WI38 (cell line): ENCODE measurements at regions not wholly inside any gene's neighbourhood (a gene's known extent, or its start where the extent isn't known, plus 50 kb on each side); places are given as distances from the start of the nearest gene placed in this dataset.

ENCODE experiments used
- H3K4me3 ChIP-seq: 2 replicates; pipeline ENCODE4 v1.5.1; 2011; ENCODE audit warnings: low read depth, mild to moderate bottlenecking, control low read depth, low read length
- CTCF ChIP-seq: IDR thresholded peaks from 2 replicates; pipeline ENCODE4 v1.5.1; 2012; ENCODE audit warnings: low read depth, mild to moderate bottlenecking, control low read depth, low read length

DNA sequence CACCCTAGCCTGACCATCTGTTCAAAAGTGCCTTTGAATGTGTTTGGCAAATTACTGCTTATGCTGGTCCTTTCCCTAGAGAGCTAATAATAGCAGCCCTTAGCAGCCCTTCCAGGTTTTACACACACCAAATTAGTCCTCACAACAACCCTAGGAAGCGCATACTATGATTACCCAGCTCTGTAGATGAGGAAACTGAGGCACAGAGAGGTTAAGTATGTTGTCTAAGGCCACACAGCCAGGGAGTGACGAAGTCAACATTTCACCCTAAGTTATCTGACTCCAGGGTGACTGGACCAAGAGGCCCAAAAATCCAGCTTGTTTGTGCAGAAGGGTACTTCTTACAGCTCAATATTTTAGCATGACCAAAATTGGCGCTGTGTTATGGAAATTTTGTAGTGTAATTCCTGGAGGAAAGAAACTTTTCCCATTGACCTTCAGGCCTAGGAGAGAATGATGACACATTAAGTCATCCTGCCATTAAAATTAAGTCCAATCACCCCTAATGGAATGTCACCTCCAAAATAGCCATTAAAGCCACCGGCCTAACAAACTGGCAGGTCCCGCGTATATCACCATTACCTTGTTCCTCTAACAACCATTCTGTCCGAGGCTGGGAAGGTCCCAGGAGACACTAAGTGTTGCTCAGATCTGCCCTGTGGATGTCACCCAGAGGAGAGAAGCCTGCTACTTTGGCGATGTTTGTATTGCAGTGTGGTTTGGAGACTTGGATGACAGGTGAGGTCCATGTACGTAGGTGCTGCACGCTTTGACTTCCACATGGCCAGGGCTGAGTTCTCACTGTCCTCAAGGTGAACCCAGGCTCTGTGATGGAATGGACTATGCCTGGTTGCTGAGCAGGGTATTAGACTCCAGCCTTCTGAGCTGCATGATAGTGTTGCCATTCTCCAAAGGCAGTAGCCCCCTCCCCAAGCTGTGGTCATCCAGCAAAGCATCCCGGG, 258.3 kb downstream of the TOMM20 start:
- no peak for TF ChIP-seq CTCF
- no peak overlapping the region for H3K4me3 ChIP-seq

DNA sequence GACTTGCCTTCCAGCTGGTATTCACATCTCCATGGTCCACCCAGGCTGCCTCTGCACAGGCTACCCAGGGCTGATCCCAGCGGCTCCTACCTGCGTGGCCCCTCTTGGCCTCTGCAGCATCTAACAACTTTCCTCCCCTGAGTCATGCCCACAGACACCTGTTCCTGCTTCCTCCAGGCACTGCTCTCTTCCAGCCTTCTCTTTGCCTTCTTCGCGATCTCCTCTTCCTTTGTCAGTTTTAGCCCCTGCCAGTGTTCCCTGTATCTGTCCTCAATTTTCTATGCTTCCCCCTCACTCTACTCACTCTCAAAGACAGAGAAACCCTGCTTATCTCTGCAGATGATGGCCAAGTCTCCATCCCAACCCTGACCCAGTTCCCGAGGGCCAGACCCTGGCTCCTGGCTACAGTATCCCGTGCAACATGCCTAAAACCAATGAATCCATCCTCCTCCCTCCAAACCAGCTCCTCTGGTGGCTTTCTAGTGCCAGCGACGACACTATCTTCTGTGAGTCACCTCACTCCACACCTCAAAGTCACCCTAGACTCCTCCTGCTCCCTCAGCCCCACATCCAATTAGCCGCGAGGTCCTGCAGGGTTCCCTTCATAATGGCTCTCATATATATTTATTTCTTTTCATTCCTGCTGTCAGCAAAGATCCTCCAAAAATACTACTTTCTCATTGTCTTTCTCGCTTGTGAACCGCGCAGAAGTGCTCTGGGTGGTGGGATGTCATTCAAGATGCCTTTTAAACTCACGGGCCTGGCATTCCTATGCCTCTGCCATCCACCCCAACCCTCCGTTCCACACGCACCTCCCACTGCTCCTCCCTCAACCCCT, 259.2 kb downstream of the TOMM20 start:
- no peak for TF ChIP-seq CTCF
- H3K4me3 ChIP-seq = no peak overlapping the region

DNA sequence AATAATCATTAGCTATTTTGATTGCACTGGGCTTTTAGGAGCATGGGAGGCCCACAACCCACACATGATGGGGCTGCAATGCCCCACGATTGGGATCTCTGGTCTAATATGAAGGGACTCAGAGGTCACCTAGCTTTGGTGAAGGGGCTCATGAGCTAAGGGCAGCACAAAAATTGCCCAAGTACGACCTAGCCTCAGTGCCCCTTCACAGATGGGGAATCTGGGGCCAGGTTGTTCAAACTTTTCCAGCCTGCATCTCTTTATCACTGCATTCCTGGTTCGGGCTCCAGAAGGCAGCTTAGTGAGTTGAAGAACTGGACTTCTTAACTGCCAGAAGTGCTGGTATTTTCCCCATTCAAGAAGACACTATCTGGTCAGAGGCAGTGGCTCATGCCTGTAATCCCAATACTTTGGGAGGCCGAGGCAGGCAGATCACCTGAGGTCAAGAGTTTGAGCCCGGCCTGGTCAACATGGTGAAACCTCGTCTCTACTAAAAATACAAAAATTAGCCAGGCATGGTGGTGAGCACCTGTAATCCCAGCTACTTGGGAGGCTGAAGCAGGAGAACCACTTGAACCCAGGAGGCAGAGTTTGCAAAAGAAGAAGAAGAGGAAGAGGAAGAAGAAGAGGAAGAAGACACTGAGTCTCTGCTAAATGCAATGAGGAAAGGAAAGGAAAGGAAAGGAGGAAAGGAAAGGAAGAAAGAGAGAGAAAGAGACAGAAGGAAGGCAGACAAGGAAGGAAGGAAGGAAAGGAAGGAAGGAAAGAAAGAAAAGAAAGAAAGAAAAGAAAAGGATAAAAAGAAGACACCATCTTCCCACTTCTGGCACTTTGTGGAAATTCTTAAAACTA, 258.5 kb upstream of the IRF2BP2 start:
- TF ChIP-seq CTCF = no peak
- H3K4me3 ChIP-seq = no peak overlapping the region

GRCh38 chr1:234866007-234866866, 256.3 kb upstream of the IRF2BP2 start:
- no peak for TF ChIP-seq CTCF
- no peak overlapping the region for H3K4me3 ChIP-seq

DNA sequence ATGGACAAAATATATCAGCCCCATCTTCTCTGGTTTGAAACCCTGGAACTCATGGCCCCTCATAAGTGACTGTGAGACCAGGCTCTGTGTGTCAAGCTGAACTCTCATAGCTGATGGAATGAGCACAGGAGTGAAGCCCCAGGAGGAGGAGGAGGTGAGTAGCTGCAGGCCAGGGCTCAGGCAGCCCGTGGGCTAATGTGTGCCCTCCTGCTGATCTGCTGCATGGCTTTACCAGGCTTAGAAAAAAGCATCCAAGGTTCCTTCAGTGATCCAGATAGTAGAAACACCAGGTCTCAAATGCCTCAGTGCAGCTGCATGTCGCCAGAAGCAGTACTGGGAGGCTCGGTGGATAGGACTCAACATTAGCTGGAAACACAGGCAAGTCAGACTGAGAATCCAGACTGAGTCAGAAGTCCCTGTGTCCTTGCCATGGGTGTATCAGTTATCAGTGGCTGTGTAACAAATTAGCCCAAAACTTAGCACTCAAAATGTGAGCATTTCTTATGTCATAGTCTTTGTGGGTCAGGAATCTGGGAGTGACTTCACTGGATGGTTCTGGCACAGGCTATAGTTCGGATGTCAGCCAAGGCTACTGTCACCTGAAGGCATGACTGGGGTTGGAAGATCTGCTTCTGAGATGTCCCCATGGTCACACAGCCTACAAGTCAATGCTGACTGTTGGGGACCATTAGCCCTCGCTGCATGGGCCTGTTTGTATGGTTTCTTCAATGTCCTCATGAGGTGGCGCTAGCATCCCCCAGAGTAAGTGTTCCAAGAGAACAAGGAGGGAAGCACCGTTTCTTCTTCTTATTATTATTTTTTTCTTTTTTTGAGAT, 255.4 kb upstream of the IRF2BP2 start:
- H3K4me3 ChIP-seq = no peak overlapping the region
- TF ChIP-seq CTCF = no peak

DNA sequence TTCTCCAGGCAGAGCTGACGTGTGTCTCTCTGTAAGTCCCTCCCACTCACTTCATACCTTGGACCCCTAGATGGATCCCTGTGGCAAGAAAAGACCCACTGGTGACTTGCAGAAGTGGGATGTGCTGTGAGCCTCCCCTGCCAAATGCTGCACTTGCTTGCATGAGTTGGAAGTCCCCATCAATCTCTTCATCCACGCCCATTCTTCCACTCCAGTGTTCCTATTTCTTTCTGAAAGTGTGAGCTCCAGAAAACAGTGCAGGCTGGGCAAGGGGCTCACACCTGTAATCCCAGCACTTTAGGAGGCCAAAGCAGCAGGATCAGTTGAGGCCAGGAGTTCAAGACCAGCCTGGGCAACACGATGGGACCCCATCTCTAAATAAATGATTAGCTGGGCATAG, 254.1 kb upstream of the IRF2BP2 start:
- TF ChIP-seq CTCF = no peak
- no peak overlapping the region for H3K4me3 ChIP-seq
